HEK293 (cell line): ENCODE measurements at regions not wholly inside any gene's neighbourhood (a gene's known extent, or its start where the extent isn't known, plus 50 kb on each side); places are given as distances from the start of the nearest gene placed in this dataset.

Source experiments
- CTCF ChIA-PET: fragments of 350-600 bp; formaldehyde crosslinking; extraction: SDS; loops from one replicate; lab custom pipeline; 2021; ENCODE audit warnings: antibody characterized with exemption; lab: Yijun Ruan, JAX
- POLR2A ChIA-PET: fragments of 300-600 bp; formaldehyde crosslinking; extraction: SDS; loops from one replicate; lab custom pipeline; 2020; ENCODE audit warnings: antibody characterized with exemption, inconsistent platforms; lab: Yijun Ruan, JAX
- H3K27ac ChIP-seq: fragments of 200-500 bp; sonication (Bioruptor generic); 2 replicates; pipeline ENCODE4 v1.5.1; 2014; ENCODE audit warnings: low read depth, low read length, control low read depth, inconsistent platforms; ENCODE audit errors: extremely low read depth
- H3K36me3 ChIP-seq, 2 experiments: fragments of 200-500 bp in 1 of 2; sonication (Bioruptor generic) in 1 of 2; 1 replicate in 1 of 2; 2 replicates in 1 of 2; pipeline ENCODE4 v1.5.1; 2014 to 2017; ENCODE audit warnings: inconsistent platforms in 2 of 2, low read length in 2 of 2; ENCODE audit not compliant: control insufficient read depth in 2 of 2, insufficient read depth in 1 of 2
- H3K4me1 ChIP-seq: fragments of 200-500 bp; sonication (Bioruptor generic); 2 replicates; pipeline ENCODE4 v1.5.1; 2014; ENCODE audit warnings: mild to moderate bottlenecking, low read length, inconsistent platforms; ENCODE audit not compliant: control insufficient read depth, insufficient read depth
- H3K4me3 ChIP-seq: 2 replicates; pipeline ENCODE4 v1.5.1; 2011; ENCODE audit warnings: low read depth, mild to moderate bottlenecking, control low read depth, low read length, moderate library complexity
- H3K9me3 ChIP-seq: fragments of 200-500 bp; sonication (Bioruptor generic); 2 replicates; pipeline ENCODE4 v1.5.1; 2014; ENCODE audit warnings: low read depth, low read length, inconsistent platforms; ENCODE audit not compliant: control insufficient read depth, insufficient read depth
- HOXA7 ChIP-seq: sonication (generic); formaldehyde crosslinking; IDR thresholded peaks from 2 replicates; pipeline ENCODE4 v1.8.1; 2022; ENCODE audit warnings: missing genetic modification reagents, borderline replicate concordance
- HOXD13 ChIP-seq: sonication (generic); formaldehyde crosslinking; IDR thresholded peaks from 2 replicates; pipeline ENCODE4 v1.8.0; 2022; ENCODE audit warnings: missing genetic modification reagents, borderline replicate concordance
- OVOL3 ChIP-seq: fragments of 450-650 bp; formaldehyde crosslinking; IDR thresholded peaks from 2 replicates; pipeline ENCODE4 v1.5.1; 2016; ENCODE audit warnings: missing biosample characterization, missing genetic modification characterization
- PRDM1 ChIP-seq: fragments of 450-650 bp; formaldehyde crosslinking; IDR thresholded peaks from 2 replicates; pipeline ENCODE4; 2016; ENCODE audit warnings: missing biosample characterization, missing genetic modification characterization
- RBAK ChIP-seq: fragments of 450-650 bp; formaldehyde crosslinking; IDR thresholded peaks from 2 replicates; pipeline ENCODE4 v1.5.1; 2016; ENCODE audit warnings: missing biosample characterization, missing genetic modification characterization
- SP2 ChIP-seq: fragments of 450-650 bp; formaldehyde crosslinking; IDR thresholded peaks from 2 replicates; pipeline ENCODE4 v1.5.1; 2016; ENCODE audit warnings: missing biosample characterization, missing genetic modification characterization
- TCF7L2 ChIP-seq: IDR thresholded peaks from 2 replicates; pipeline ENCODE4 v1.6.1; 2011; ENCODE audit warnings: low read depth, mild to moderate bottlenecking, inconsistent platforms, low read length, moderate library complexity, borderline replicate concordance
- WT1 ChIP-seq: fragments of 450-650 bp; formaldehyde crosslinking; IDR thresholded peaks from 2 replicates; pipeline ENCODE4 v1.5.1; 2016; ENCODE audit warnings: missing biosample characterization, missing genetic modification characterization
- ZNF184 ChIP-seq: fragments of 450-650 bp; IDR thresholded peaks from 2 replicates; pipeline ENCODE4 v1.5.1; 2018; ENCODE audit warnings: missing biosample characterization, mild to moderate bottlenecking, missing genetic modification characterization
- ZNF514 ChIP-seq: fragments of 450-650 bp; formaldehyde crosslinking; IDR thresholded peaks from 2 replicates; pipeline ENCODE4 v1.5.1; 2016; ENCODE audit warnings: missing biosample characterization, missing genetic modification characterization
- ZNF561 ChIP-seq: fragments of 450-650 bp; IDR thresholded peaks from 2 replicates; pipeline ENCODE4 v1.5.1; 2018; ENCODE audit warnings: missing biosample characterization, missing genetic modification characterization, borderline replicate concordance
- ZNF626 ChIP-seq: fragments of 450-650 bp; sonication (Bioruptor Pico); formaldehyde crosslinking; IDR thresholded peaks from 2 replicates; pipeline ENCODE4 v1.5.1; 2018; ENCODE audit warnings: missing biosample characterization, missing genetic modification characterization, inconsistent platforms
- ZNF830 ChIP-seq: fragments of 450-650 bp; IDR thresholded peaks from 2 replicates; pipeline ENCODE4 v1.5.0; 2018; ENCODE audit warnings: missing biosample characterization, missing genetic modification characterization, low read depth, mild to moderate bottlenecking, moderate library complexity
- ZNF843 ChIP-seq: fragments of 450-650 bp; formaldehyde crosslinking; IDR thresholded peaks from 2 replicates; pipeline ENCODE4 v1.5.1; 2016; ENCODE audit warnings: missing biosample characterization, missing genetic modification characterization
- ZSCAN23 ChIP-seq: fragments of 450-650 bp; formaldehyde crosslinking; IDR thresholded peaks from 2 replicates; pipeline ENCODE4 v1.5.1; 2016; ENCODE audit warnings: missing biosample characterization, missing genetic modification characterization
- TF ChIP-seq, protein P1 (sequence below): fragments of 450-650 bp; formaldehyde crosslinking; IDR thresholded peaks from 2 replicates; pipeline ENCODE4 v1.5.1; 2016; ENCODE audit warnings: missing biosample characterization, missing genetic modification characterization
- TF ChIP-seq, protein P2 (sequence below): fragments of 450-650 bp; formaldehyde crosslinking; IDR thresholded peaks from 2 replicates; pipeline ENCODE4 v1.5.1; 2017; ENCODE audit warnings: missing biosample characterization, missing genetic modification characterization
- TF ChIP-seq, protein P3 (sequence below): fragments of 450-650 bp; formaldehyde crosslinking; IDR thresholded peaks from 2 replicates; pipeline ENCODE4 v1.5.1; 2016; ENCODE audit warnings: missing biosample characterization, missing genetic modification characterization
- TF ChIP-seq, protein P4 (sequence below): fragments of 450-650 bp; formaldehyde crosslinking; IDR thresholded peaks from 2 replicates; pipeline ENCODE4 v1.5.1; 2016; ENCODE audit warnings: missing biosample characterization, missing genetic modification characterization
- TF ChIP-seq, protein P5 (sequence below): fragments of 450-650 bp; formaldehyde crosslinking; IDR thresholded peaks from 2 replicates; pipeline ENCODE4 v1.5.1; 2017; ENCODE audit warnings: missing biosample characterization, missing genetic modification characterization

DNA sequence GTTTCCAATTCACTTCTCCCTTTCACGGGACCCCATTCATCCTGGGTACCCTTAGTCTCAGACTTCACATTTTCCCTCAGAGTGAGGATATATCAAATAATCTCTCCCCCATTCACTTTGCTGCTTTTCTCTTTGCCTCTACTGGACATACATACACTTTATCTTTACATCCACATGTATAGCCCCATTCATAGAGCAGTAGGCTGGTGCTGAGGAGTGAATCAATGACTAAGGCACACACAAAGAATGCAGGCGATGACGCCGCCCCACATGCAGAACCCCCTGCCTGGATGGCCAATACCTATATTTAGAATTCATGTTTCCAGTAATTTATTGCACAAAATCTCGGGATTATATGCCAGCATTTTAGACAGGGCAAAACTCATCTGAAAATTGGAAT lies 554.3 kb upstream of the TENM3 start:
- TF ChIP-seq, protein P1, sequence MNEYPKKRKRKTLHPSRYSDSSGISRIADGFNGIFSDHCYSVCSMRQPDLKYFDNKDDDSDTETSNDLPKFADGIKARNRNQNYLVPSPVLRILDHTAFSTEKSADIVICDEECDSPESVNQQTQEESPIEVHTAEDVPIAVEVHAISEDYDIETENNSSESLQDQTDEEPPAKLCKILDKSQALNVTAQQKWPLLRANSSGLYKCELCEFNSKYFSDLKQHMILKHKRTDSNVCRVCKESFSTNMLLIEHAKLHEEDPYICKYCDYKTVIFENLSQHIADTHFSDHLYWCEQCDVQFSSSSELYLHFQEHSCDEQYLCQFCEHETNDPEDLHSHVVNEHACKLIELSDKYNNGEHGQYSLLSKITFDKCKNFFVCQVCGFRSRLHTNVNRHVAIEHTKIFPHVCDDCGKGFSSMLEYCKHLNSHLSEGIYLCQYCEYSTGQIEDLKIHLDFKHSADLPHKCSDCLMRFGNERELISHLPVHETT (tag by site-specific recombination), result no peak
- TF ChIP-seq HOXD13 (CRISPR knock-in tag) (no peak), ZNF626 (tag by site-specific recombination) (no peak), SP2 (tag by site-specific recombination) (no peak), ZNF830 (no peak), ZNF843 (tag by site-specific recombination) (no peak), ZNF514 (tag by site-specific recombination) (no peak), HOXA7 (CRISPR knock-in tag) (no peak), ZSCAN23 (tag by site-specific recombination) (no peak), TCF7L2 (no peak), RBAK (tag by site-specific recombination) (no peak), WT1 (tag by site-specific recombination) (no peak), ZNF184 (tag by site-specific recombination) (no peak), OVOL3 (tag by site-specific recombination) (no peak), PRDM1 (tag by site-specific recombination) (no peak), ZNF561 (no peak)
- TF ChIP-seq, protein P2, sequence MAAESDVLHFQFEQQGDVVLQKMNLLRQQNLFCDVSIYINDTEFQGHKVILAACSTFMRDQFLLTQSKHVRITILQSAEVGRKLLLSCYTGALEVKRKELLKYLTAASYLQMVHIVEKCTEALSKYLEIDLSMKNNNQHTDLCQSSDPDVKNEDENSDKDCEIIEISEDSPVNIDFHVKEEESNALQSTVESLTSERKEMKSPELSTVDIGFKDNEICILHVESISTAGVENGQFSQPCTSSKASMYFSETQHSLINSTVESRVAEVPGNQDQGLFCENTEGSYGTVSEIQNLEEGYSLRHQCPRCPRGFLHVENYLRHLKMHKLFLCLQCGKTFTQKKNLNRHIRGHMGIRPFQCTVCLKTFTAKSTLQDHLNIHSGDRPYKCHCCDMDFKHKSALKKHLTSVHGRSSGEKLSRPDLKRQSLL, result no peak
- TF ChIP-seq, protein P3, sequence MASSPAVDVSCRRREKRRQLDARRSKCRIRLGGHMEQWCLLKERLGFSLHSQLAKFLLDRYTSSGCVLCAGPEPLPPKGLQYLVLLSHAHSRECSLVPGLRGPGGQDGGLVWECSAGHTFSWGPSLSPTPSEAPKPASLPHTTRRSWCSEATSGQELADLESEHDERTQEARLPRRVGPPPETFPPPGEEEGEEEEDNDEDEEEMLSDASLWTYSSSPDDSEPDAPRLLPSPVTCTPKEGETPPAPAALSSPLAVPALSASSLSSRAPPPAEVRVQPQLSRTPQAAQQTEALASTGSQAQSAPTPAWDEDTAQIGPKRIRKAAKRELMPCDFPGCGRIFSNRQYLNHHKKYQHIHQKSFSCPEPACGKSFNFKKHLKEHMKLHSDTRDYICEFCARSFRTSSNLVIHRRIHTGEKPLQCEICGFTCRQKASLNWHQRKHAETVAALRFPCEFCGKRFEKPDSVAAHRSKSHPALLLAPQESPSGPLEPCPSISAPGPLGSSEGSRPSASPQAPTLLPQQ (tag by site-specific recombination), result no peak
- TF ChIP-seq, protein P4, sequence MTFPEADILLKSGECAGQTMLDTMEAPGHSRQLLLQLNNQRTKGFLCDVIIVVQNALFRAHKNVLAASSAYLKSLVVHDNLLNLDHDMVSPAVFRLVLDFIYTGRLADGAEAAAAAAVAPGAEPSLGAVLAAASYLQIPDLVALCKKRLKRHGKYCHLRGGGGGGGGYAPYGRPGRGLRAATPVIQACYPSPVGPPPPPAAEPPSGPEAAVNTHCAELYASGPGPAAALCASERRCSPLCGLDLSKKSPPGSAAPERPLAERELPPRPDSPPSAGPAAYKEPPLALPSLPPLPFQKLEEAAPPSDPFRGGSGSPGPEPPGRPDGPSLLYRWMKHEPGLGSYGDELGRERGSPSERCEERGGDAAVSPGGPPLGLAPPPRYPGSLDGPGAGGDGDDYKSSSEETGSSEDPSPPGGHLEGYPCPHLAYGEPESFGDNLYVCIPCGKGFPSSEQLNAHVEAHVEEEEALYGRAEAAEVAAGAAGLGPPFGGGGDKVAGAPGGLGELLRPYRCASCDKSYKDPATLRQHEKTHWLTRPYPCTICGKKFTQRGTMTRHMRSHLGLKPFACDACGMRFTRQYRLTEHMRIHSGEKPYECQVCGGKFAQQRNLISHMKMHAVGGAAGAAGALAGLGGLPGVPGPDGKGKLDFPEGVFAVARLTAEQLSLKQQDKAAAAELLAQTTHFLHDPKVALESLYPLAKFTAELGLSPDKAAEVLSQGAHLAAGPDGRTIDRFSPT (tag by site-specific recombination), result no peak
- TF ChIP-seq, protein P5, sequence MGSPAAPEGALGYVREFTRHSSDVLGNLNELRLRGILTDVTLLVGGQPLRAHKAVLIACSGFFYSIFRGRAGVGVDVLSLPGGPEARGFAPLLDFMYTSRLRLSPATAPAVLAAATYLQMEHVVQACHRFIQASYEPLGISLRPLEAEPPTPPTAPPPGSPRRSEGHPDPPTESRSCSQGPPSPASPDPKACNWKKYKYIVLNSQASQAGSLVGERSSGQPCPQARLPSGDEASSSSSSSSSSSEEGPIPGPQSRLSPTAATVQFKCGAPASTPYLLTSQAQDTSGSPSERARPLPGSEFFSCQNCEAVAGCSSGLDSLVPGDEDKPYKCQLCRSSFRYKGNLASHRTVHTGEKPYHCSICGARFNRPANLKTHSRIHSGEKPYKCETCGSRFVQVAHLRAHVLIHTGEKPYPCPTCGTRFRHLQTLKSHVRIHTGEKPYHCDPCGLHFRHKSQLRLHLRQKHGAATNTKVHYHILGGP (tag by site-specific recombination), result no peak
- Histone ChIP-seq H3K4me1 (peaks cover 4% of the 10 kb centered on the region; the same call in 1 of the 2 replicates), H3K27ac (no peak overlapping the region), H3K36me3 (no peaks in the 10 kb centered on the region), H3K9me3 (no peaks in the 10 kb centered on the region), H3K4me3 (no peak overlapping the region)
- ChIA-PET POLR2A (no interaction called here), CTCF (no interaction called here)
